Prostate gland (tissue), 2 donors: ENCODE measurements at regions not wholly inside any gene's neighbourhood (a gene's known extent, or its start where the extent isn't known, plus 50 kb on each side); places are given as distances from the start of the nearest gene placed in this dataset.

Experiments
- CTCF ChIP-seq, 4 experiments: fragments of 200-600 bp in 2 of 4; fragments of 450-650 bp in 2 of 4; sonication (generic) in 2 of 4; IDR thresholded peaks; 1 replicate in 3 of 4; 2 replicates in 1 of 4; pipeline ENCODE4 v1.5.1; 2016 to 2019; ENCODE audit warnings: antibody characterized with exemption in 4 of 4, mild to moderate bottlenecking in 2 of 4, moderate library complexity in 2 of 4
- POLR2A ChIP-seq: fragments of 450-650 bp; IDR thresholded peaks from one replicate; pipeline ENCODE4 v1.6.1; 2016; ENCODE audit warnings: antibody characterized with exemption, mild to moderate bottlenecking
- POLR2AphosphoS5 ChIP-seq: sonication (generic); formaldehyde crosslinking; IDR thresholded peaks from one replicate; pipeline ENCODE4 v1.6.1; 2017; ENCODE audit warnings: antibody characterized with exemption

DNA sequence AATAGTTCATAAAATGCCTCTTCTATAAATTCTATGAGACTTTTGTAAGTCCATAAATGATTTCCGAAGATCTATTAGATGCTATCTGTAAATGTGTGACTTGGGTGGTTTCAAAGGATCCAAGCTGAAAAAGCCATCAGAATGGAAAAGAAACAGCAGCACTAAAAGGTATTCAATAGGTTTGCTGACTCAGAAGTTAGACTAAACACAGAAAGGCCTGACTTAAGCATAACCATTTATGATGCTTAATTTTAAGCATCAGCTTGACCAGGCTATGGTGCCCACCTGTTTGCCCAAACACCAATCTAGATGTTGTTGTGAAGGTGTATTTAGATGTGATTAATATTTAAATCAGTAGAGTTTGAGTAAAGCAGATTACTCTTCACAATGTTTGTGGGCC lies 513.5 kb downstream of the TFAP2A start:
- no peak for TF ChIP-seq POLR2A
- TF ChIP-seq CTCF (IDR thresholded peaks at IDR 0.05) = no peak
- TF ChIP-seq POLR2AphosphoS5 = no peak
